NCI-H526 (cell line): ENCODE measurements at regions not wholly inside any gene's neighbourhood (a gene's known extent, or its start where the extent isn't known, plus 50 kb on each side); places are given as distances from the start of the nearest gene placed in this dataset.
"Not testable (repeated sequence)": the region's sequence is repeated elsewhere in the genome, so short reads cannot be mapped to it uniquely, and the experiment has no call there.

Source experiments
- DNase-seq, 2 experiments: peaks; one replicate each; lab custom pipeline; 2025; lab: John Stamatoyannopoulos, UW

DNA sequence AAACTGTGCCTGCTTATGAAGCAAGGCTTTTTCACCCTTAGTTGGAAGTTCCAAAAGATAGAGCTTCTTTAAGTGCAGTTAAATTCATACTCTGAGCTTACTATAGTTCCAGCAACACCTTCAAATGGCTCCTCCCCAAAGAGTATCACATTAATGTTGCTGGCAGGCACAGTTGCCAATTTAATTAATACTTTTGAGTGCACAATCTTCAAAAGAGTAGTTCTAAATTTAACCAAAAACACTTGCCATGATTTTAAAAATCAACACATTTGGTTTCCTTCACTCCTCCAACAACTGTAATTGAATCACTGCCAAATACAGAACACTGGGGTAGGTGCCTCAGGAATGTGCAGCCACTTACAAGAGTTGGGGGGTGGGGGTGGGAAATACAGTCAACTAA lies 150.6 kb upstream of the UBE2E3 start:
- no peak for DNase-seq

DNA sequence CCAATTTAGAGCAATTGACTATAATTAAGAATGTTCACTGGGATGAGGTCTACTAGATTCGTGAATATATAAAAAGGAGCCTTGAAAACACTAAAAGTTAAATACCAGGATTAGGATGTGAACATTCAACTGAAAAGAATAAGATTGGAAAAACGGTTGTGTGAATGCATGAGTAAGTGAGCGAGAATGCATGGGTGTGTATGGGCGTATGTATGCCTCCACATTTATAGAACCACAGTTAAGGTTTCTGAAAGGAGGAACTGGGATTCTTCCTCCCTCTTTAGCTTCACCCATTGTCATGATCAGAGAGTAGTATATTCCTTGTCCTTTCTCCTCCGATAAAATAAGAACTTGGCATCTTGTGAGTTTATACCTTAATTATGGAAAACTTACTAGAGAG lies 151.1 kb upstream of the UBE2E3 start:
- no peak for DNase-seq

DNA sequence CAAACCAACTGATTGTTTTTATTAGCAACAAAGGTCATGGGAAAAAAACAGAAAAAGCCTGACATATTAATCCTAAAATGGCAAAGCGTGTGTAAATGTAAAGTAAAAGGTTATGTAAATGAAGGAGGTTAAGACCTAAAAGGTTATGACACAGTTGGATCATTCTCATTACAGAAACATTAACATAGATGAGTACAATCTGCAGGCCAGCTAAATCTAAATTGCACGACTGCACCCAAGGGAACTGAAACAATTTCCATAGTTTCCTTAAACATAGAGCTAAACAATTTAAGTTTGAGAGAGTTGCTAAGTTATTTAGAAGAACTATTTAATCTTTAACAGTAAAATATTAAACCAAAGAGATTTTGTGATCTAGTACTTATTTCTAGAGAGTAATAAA lies 151.6 kb upstream of the UBE2E3 start:
- no peak for DNase-seq

DNA sequence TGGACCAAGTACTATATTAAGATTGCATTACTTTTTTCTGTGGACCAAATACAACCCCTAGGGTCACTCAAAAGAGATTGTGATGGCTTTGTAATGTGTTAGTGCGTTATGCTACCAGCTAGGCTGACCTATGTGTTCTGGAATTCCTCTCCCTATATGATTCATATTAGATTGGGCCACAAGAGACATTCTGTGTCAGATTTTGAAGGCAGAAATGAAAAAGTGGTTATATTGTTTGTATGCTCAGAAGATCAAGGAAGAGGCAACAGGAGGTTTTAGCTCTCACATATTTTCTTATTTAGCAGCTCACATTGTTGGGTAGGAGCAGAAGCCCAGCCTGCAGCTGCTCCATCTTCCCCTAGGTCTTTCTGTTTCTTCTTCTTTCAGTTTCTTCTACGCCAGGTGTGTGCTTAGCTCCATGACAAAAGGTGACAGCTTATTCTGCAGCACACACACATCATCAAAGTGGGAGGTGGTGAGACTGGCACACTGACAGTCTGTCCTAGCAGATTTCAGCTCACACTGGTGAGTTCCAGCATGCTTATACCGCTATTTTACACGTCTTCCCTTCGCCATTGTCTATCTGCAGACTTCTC lies 156.8 kb upstream of the UBE2E3 start:
- DNase-seq: no peak

DNA sequence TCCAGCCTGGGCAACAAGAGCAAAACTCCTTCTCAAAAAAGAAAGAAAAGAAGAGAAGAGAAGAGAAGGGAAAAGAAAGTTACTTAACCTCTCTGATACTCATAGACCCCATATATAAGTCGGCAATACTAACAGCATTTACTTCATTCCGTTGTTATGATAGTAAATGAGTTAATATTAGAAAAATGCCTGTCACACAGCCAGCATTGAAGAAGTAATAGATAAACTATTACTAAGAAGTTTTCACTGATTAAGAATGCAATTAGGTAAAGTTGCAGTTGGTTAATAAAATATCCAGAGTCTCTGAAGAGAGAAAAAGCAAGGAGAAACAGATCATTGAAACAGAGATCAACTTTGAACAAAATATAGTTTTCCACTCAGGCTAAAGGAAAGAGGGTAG lies 161.3 kb upstream of the UBE2E3 start:
- DNase-seq: no peak

DNA sequence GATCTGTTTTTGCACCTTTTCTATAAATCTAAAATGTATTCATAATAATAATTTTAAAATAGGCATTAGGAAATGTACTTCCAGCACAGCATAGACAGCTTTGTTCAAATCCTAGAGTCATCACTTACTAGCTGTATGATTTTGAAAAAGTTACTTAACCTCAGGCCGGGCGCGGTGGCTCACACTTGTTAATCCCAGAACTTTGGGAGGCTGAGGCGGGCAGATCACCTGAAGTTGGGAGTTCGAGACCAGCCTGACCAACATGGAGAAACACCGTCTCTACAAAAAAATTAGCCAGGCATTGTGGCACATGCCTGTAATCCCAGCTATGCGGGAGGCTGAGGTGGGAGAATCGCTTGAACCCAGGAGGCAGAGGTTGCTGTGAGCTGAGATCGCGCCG lies 161.7 kb upstream of the UBE2E3 start:
- not testable (repeated sequence) for DNase-seq

DNA sequence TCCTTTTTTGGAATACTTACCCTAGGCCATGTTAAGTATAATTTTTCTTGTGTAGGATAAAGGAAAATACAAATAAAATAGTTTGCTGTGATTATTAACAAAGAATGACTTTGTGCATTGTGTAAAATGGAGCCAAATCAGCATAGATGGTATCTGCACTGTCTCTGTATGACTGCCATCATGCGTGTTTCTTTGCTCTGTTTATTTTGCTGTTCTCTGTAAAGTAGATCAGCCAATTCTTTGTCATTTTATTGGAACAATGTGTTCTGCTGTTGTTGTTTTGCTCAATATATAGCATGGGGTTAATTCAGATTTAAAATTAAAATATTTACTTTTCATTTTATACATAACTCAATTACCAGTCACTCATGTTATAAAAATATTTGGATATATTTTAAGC lies 181.3 kb upstream of the UBE2E3 start:
- no peak for DNase-seq

DNA sequence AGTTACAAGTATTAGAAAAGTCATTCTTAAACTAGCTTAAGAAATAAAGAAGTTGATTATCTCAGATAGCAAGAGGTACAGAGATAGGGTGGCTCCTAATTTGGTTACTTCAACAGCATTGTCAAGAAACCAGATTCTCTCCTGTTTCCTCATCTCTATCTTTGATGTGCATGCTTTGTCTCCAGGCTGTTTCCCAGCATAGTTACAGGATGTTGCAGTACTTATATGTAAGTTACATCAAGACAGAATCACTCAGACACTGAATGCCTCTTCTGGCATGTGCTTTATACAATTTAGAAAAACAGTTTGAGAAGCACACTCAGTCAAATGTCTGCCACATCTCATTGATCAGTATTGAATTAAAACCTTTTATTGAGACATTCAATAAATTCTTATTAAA lies 189.5 kb upstream of the UBE2E3 start:
- DNase-seq: no peak

DNA sequence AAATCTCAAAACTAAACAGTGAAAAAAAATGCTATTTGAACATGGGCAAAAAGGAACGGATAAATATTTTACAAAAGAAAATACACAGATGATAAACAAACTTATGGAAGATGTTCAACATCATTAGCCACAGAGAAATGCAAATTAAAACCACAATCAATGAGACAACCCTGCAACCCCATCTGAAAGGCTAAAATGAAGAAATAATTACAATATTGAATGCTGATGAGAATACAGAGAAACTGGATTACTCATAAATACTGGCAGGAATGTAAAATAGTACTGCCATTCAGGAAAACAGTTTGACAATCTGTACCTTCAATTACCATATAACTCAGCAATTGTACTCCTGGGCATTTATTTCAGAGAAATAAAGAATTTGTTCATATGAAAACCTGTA lies 193.1 kb upstream of the UBE2E3 start:
- DNase-seq: no peak

DNA sequence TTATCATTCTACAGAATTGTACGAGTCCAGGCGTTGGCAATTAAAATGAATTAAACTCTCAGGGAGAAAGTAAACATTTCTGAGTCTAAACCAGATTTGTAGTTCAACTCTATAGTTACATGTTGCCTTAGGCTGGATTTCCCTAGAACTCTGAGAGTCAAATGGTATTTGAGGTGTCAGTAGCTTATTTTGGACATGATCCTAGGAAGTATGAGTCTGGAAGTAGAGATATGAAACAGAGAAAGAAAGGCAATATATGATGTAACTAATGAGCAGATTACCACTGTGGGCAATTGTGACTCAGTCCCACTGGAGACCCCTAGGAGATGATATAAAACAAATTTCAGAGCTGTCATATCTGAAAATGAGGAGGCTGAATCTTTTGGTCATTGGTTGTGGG lies 199.1 kb upstream of the UBE2E3 start:
- no peak for DNase-seq

DNA sequence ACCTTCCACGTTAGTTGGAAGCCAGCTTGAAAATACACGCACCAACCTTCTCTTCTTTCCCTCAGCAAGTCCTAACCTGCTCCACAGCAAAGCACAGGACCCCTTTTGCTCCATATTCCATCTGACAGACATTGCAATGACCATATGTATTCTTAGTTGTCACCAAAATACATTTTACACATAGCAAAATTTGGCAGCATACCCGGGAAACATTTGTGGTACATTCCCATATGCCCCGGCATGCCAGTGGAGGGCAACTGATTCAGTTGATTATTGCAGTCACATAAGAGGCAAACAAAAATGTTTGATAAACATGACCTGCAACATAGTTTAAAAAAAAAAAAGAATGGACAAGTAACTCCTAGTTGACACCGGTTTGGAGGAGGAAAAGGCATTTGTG lies 202.1 kb upstream of the UBE2E3 start:
- no peak for DNase-seq

DNA sequence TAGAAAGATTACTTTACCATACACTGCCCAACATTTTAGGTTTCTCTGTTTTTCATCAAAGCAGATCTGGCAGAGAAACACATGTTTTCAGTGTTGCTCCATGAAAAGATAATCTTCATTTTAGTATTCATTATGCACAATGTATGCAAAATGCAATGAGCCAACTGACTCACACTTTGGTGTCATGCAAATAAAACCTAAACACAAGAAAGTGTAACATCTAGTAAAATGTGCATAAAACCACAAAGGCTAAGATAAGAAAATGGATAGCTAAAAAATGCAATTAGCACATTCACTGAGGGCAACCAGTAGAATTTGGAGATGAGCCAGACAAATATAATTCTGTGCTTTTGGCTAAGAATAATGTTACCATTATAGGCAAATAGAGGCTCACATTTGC lies 203.5 kb upstream of the UBE2E3 start:
- peak; percentile 76 to 77 for DNase-seq

DNA sequence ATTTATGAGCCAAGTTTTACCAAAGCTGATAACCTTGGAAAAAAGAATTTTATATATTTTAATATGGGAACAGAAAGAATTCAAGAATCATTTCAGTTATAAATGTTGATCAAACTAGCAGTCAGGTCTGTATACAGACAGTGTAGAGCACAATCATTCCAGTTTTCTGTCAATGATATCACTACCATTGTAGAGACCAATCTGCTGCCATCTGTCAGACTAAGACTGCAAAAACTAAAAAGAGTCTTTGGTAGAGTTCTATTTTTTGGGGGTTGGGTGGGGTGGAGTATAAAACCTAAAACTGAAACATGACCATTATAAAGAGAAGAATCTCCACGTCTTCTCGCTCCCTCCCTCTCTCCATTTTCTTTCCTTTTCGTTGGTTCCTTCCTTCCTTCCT lies 204.7 kb upstream of the UBE2E3 start:
- DNase-seq: no peak

DNA sequence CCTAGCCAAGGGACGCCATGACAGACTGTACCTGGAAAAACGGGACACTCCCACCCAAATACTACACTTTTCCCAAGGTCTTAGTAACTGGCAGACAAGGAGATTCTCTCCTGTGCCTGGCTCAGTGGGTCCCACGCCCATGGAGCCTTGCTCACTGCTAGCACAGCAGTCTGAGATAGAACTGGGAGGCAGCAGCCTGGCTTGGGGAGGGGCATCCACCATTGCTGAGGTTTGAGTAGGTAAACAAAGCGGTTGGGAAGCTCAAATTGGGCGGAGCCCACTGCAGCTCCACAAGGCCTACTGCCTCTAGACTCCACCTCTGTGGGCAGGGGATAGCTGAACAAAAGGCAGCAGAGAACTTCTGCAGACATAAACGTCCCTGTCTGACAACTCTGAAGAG lies 215.1 kb upstream of the UBE2E3 start:
- DNase-seq: peak in 1 of 2 experiments; percentile 10

DNA sequence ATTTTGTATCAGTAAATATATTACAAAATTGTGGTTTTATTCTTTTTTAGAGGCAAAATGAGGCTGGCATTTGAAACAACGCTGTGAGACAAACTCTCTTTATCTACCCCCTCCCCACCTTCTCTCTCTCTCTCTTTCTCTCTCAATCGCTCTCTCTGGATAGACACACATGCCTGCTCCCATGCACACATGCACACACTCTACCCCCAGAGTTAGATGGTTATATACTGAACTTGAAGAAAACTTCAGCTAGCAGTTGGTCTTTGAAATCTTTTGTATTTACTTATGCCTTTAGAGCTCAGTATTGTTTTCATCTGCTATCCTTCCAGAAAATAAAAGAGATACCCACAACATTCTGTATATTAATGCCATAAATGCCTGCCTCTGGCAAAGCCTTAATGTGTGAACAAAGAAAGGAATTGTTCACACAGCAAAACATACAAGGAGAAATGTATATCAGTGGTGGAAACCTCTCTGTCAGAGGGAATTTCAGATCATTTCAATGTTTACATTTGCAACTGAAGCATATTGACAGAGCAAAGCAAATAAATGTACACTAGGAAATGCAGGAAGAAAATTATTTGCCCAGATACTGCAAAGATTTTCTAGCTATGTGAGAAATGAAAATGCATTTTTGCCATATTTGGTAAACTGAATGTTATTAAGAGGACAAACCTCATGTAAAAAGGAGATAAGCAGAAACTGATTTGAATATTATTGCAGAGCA lies 217.0 kb upstream of the UBE2E3 start:
- peak; percentile 72 for DNase-seq

DNA sequence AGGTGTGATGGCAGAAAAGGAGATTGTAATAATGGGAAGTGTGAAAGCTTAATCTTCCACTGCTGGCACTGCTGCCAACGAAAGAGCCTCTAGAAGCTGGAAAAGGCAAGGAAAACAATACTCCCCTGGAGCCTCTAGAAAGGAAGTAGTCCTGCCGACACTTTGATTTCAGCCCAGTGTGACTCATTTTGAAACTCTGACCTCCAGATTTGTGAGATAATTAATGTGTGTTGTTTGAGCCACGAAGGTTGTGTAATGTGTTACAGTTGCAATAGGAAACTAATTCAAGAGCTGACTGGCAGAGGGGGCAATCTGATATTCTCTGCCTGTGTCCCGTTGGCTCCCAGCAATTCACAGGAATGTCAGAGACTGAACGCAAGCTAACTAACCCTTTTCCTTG lies 219.2 kb upstream of the UBE2E3 start:
- DNase-seq: no peak

DNA sequence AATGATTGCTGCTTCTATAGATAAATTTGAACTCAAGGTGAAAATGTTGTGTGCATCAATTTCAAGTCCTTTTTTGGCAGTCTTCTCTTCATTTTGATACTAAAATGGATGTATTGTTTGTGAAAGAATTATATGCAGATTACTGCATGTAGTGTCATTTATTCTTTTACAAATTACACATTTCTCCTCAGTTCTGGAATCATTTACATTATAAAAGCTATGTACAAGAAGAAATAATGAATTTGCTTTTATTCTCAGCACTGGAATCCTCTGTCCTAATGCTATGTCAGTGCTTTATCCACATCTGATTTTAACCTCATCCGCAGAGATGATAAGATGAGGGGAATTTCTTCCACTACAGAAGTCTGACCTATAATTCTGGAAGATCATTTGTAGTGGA lies 220.8 kb upstream of the UBE2E3 start:
- DNase-seq: no peak

DNA sequence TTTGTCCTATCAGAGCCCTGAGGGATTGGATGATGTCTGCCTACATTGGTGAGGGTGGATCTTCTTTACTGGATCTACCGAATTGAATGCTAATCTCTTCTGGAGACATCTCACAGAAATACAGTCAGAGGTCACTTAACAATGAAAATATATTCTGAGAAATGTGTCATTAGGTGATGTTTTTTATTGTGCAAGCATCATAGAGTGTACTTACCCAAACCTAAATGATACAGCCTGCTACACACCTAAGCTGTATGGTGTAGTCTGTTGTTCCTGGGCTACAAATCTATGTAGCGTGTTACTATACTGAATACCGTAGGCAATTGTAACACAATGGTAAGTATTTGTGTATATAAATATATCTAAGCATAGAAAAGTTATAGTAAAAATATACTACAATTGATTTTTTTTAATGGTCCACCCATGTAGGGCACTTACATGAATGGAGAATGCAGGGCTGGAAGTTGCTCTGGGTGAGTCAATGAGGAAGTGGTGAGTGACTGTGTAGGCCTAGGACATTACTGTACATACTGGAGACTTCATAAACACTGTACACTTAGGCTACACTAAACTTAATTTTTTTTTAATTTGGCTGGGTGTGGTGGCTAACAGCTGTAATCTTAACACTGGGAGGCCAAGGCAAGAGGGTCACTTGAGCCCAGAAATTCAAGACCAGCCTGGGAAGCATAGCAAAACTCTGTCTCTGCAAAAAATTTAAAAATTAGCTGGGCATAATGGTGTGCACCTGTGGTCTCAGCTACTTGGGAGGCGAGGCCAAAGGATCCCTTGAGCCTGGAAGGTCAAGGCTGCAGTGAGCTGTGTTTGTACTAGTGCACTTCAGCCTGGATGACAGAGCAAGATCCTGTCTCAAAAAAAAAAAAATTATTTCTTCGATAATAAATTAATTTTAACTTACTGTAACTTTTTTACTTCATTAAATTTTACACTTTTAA lies 226.3 kb upstream of the UBE2E3 start:
- DNase-seq: no peak

DNA sequence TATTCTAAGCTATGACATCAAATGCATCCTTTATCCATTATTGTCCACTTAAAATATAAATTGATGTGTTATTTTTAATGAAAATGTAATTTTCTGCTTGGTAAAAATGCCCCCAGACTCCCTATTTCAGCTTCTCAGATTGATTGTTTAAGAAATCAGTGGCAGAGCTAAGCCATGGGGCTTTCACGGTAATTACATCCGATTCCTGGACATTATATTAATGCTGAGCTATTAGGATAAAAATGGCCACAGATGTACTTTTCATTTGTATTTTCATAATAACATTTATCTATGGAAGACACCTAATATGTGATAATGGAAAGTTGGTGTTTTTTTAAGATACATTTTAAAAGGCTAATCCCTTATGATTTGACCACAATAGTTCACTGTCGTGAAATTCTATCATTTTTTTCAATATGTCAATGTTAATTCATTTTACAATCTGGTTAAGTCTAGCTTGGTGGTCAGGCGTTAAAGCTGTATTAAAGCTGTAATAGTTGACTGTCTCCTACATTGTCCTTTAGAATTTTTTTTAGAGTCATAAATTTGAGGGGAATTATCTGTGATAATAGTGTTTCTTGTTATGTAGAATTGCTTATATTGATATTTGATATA lies 229.0 kb upstream of the UBE2E3 start:
- DNase-seq: no peak

DNA sequence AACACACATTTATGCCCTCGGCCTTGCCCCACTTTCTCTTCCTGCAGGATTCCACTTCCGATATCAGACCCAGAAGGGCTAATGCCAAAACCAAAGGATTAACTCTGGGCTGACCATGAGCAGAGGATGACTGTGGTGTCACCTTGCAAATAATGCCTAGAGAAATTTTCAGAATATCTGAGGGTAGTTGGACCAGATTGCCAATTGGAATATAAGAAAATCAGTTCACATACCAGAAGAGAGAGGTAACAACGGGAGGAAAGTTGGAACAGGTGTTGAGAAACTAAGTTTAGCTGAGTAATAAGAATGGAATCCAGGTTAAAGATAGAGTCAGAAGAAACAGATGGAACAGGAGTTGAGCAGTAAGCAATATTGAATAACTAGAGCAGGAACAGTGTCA lies 232.7 kb upstream of the UBE2E3 start:
- DNase-seq: no peak

DNA sequence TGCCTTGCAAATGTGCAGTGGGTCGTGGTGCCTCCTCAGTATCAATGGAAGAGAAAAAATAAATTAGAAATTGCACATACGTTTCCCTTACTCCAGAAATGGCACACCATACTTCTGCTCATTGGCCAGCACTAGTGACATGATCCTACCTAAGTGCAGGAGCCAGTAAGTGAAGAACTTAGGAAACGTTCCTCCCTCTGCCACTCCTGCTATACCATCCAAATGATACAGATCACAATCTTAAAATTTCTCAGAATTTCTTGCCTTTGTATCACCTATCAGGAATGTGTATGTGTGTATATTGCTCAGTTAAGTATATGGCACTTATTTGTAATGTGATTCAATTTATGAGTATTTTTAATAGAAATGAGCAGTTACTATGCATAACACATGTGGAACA lies 237.0 kb upstream of the UBE2E3 start:
- DNase-seq: no peak

DNA sequence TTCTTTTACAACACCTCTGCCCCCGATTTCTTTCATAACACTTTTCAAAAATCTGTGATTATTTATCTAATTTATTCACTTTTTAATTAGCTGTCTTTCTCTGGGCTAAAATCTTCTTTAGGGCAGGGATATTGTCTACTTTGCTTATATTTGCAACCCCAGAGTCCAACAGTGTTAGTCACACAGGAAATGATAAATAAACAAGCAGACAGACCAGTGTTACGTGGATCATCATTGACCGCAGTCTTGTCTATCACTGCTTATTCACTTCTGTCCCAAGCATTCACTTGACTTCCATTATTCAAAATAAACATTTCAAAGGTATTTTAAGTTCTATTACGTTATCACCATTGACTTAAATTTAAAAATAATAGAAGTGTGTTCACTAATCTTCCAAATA lies 237.6 kb upstream of the UBE2E3 start:
- DNase-seq: no peak

DNA sequence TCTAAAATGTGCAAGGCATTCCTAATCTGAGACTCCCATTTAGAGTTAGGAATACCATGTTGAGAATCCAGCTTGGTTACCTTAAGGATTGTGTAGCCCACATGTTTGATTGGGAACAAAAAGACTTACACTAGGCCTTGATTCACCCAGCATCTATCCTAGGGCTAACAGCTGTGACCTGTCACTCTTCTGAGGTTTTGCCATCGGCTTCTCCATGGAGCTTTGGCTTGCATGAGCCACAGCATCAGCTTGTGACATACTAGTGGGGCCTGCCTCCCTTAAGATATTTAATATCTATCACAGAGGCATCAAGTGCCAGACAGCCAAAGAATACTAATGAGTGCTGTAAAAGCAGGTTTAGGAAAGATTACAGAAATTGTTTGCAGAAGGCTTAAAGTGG lies 241.3 kb upstream of the UBE2E3 start:
- no peak for DNase-seq
